ENCODE measurements at regions not wholly inside any gene's neighbourhood (a gene's known extent, or its start where the extent isn't known, plus 50 kb on each side); places are given as distances from the start of the nearest gene placed in this dataset.
"Not testable (repeated sequence)": the region's sequence is repeated elsewhere in the genome, so short reads cannot be mapped to it uniquely, and the experiment has no call there.

GRCh38 chr18:66895631-66896030 is 291.7 kb upstream of the CDH19 start:
- Histone ChIP-seq H3K27me3 (replicated peaks) (no peaks in the 10 kb centered on the region), H3K27ac (no peak overlapping the region), H3K4me3 (ENCODE audit: low read depth, low read length) (no peak overlapping the region), H3K36me3 (replicated peaks) (no peaks in the 10 kb centered on the region)
- no peak for DNase-seq
- TF ChIP-seq CTCF (IDR thresholded peaks at IDR 0.05; ENCODE audit: low read depth, low read length, missing control alignments) = no peak
- in situ Hi-C loops (cut with HindIII; ENCODE audit: low pct_ligation_motif_present, low sequenced_read_pairs) = no loop called here

- H3K27ac ChIP-seq = no peak overlapping the region
- in situ Hi-C loops (cut with HindIII; ENCODE audit: low pct_ligation_motif_present, low sequenced_read_pairs) = no loop called here
- H3K36me3 ChIP-seq (replicated peaks) = no peaks in the 10 kb centered on the region
- H3K4me3 ChIP-seq (ENCODE audit: low read depth, low read length) = no peak overlapping the region
- TF ChIP-seq CTCF (IDR thresholded peaks at IDR 0.05; ENCODE audit: low read depth, low read length, missing control alignments) = no peak
- DNase-seq = no peak
- no peaks in the 10 kb centered on the region for H3K27me3 ChIP-seq (replicated peaks)
Measured at GRCh38 chr18:66894851-66895250, 291.0 kb upstream of the CDH19 start.

- H3K27me3 ChIP-seq (replicated peaks); H3K36me3 ChIP-seq (replicated peaks); H3K27ac ChIP-seq; in situ Hi-C loops (cut with HindIII; ENCODE audit: low pct_ligation_motif_present, low sequenced_read_pairs); H3K4me3 ChIP-seq (ENCODE audit: low read depth, low read length); DNase-seq: not testable (repeated sequence)
Measured at GRCh38 chr18:66892388-66892787, 288.5 kb upstream of the CDH19 start.

GRCh38 chr18:66874812-66875474 is 271.1 kb upstream of the CDH19 start:
- Histone ChIP-seq H3K4me3 (ENCODE audit: low read depth, low read length) (no peak overlapping the region), H3K27ac (no peak overlapping the region), H3K27me3 (replicated peaks) (no peaks in the 10 kb centered on the region), H3K36me3 (replicated peaks) (no peaks in the 10 kb centered on the region)
- no peak for TF ChIP-seq CTCF (IDR thresholded peaks at IDR 0.05; ENCODE audit: low read depth, low read length, missing control alignments)
- in situ Hi-C loops (cut with HindIII; ENCODE audit: low pct_ligation_motif_present, low sequenced_read_pairs) = no loop called here
- no peak for DNase-seq

- no peak overlapping the region for H3K4me3 ChIP-seq (ENCODE audit: low read depth, low read length)
- H3K27ac ChIP-seq = no peak overlapping the region
- H3K27me3 ChIP-seq (replicated peaks) = no peaks in the 10 kb centered on the region
- TF ChIP-seq CTCF (IDR thresholded peaks at IDR 0.05; ENCODE audit: low read depth, low read length, missing control alignments) = no peak
- H3K36me3 ChIP-seq (replicated peaks) = no peaks in the 10 kb centered on the region
- in situ Hi-C loops (cut with HindIII; ENCODE audit: low pct_ligation_motif_present, low sequenced_read_pairs) = no loop called here
- no peak for DNase-seq
Measured at GRCh38 chr18:66874375-66874774, 270.5 kb upstream of the CDH19 start.

GRCh38 chr18:66873899-66874298 is 270.0 kb upstream of the CDH19 start:
- no peak overlapping the region for H3K27ac ChIP-seq
- in situ Hi-C loops (cut with HindIII; ENCODE audit: low pct_ligation_motif_present, low sequenced_read_pairs) = no loop called here
- no peak for TF ChIP-seq CTCF (IDR thresholded peaks at IDR 0.05; ENCODE audit: low read depth, low read length, missing control alignments)
- H3K4me3 ChIP-seq (ENCODE audit: low read depth, low read length) = no peak overlapping the region
- no peaks in the 10 kb centered on the region for H3K36me3 ChIP-seq (replicated peaks)
- no peaks in the 10 kb centered on the region for H3K27me3 ChIP-seq (replicated peaks)
- DNase-seq = no peak

Measured in brain microvascular endothelial cell (primary cell).